Keratinocyte (primary cell): ENCODE measurements at regions not wholly inside any gene's neighbourhood (a gene's known extent, or its start where the extent isn't known, plus 50 kb on each side); places are given as distances from the start of the nearest gene placed in this dataset.
"Not testable (repeated sequence)": the region's sequence is repeated elsewhere in the genome, so short reads cannot be mapped to it uniquely, and the experiment has no call there.

Source experiments
- EZH2 ChIP-seq: IDR thresholded peaks from one replicate; pipeline ENCODE4 v1.6.1; 2012; ENCODE audit warnings: inconsistent platforms, mild to moderate bottlenecking, low read length, moderate library complexity
- TF ChIP-seq, protein P1 (sequence below), 3 experiments: IDR thresholded peaks in 1 of 3; conservative IDR thresholded peaks in 1 of 3; optimal IDR thresholded peaks in 1 of 3; 2 replicates in 2 of 3; 3 replicates in 1 of 3; pipeline versions ENCODE3 to v1.5.1; 2011; ENCODE audit warnings: low read length in 3 of 3, mild to moderate bottlenecking in 3 of 3, moderate library complexity in 2 of 3, control low read depth in 1 of 3, inconsistent platforms in 1 of 3; ENCODE audit not compliant: insufficient read depth in 2 of 3; ENCODE audit errors: extremely low read depth in 1 of 3

DNA sequence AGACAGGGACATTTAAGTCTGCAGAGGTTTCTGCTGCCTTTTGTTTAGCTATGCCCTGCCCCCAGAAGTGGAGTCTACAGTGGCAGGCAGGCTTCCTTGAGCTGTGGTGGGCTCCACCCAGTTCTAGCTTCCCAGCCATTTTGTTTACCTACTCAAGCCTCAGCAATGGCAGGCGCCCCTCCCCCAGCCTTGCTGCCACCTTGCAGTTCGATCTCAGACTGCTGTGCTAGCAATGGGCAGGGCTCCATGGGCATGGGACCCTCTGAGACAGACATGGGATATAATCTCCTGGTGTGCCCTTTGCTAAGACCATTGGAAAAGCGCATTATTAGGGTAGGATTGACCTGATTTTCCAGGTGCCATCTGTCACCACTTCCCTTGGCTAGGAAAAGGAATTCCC is 147.5 kb downstream of the ZNF330 start:
- TF ChIP-seq, protein P1, sequence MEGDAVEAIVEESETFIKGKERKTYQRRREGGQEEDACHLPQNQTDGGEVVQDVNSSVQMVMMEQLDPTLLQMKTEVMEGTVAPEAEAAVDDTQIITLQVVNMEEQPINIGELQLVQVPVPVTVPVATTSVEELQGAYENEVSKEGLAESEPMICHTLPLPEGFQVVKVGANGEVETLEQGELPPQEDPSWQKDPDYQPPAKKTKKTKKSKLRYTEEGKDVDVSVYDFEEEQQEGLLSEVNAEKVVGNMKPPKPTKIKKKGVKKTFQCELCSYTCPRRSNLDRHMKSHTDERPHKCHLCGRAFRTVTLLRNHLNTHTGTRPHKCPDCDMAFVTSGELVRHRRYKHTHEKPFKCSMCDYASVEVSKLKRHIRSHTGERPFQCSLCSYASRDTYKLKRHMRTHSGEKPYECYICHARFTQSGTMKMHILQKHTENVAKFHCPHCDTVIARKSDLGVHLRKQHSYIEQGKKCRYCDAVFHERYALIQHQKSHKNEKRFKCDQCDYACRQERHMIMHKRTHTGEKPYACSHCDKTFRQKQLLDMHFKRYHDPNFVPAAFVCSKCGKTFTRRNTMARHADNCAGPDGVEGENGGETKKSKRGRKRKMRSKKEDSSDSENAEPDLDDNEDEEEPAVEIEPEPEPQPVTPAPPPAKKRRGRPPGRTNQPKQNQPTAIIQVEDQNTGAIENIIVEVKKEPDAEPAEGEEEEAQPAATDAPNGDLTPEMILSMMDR (optimal IDR thresholded peaks at IDR 0.05 in 1 of 3, IDR thresholded peaks at IDR 0.05 in 1 of 3, conservative IDR thresholded peaks at IDR 0.05 in 1 of 3; ENCODE audit: extremely low read depth in 1 of 3, insufficient read depth in 2 of 3, low read length in 3 of 3) = not testable (repeated sequence)
- TF ChIP-seq EZH2 = not testable (repeated sequence)
